ENCODE measurements at regions not wholly inside any gene's neighbourhood (a gene's known extent, or its start where the extent isn't known, plus 50 kb on each side); places are given as distances from the start of the nearest gene placed in this dataset.

- DNase-seq = no peak
- intact Hi-C loops (cut with DNase I) = no loop called here
- TF ChIP-seq POLR2A (IDR thresholded peaks at IDR 0.05) (no peak), EP300 (IDR thresholded peaks at IDR 0.05) (no peak)
- TF ChIP-seq, protein P1, sequence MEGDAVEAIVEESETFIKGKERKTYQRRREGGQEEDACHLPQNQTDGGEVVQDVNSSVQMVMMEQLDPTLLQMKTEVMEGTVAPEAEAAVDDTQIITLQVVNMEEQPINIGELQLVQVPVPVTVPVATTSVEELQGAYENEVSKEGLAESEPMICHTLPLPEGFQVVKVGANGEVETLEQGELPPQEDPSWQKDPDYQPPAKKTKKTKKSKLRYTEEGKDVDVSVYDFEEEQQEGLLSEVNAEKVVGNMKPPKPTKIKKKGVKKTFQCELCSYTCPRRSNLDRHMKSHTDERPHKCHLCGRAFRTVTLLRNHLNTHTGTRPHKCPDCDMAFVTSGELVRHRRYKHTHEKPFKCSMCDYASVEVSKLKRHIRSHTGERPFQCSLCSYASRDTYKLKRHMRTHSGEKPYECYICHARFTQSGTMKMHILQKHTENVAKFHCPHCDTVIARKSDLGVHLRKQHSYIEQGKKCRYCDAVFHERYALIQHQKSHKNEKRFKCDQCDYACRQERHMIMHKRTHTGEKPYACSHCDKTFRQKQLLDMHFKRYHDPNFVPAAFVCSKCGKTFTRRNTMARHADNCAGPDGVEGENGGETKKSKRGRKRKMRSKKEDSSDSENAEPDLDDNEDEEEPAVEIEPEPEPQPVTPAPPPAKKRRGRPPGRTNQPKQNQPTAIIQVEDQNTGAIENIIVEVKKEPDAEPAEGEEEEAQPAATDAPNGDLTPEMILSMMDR (IDR thresholded peaks at IDR 0.05) = no peak
- Histone ChIP-seq H3K4me1 (ENCODE audit: insufficient read depth) (no peaks in the 10 kb centered on the region), H3K4me3 (no peak overlapping the region), H3K27ac (no peak overlapping the region), H3K27me3 (no peaks in the 10 kb centered on the region), H3K36me3 (no peaks in the 10 kb centered on the region), H3K9me3 (no peaks in the 10 kb centered on the region)
- WGBS, 3 donors = 65 to 98% (median 93%) methylated on average over 3 of the region's 3 CpGs
Measured at GRCh38 chr2:39898934-39899333, 119.9 kb upstream of the THUMPD2 start.

- TF ChIP-seq, protein P1 (IDR thresholded peaks at IDR 0.05) = no peak
- TF ChIP-seq EP300 (IDR thresholded peaks at IDR 0.05) = no peak
- no peak for TF ChIP-seq POLR2A (IDR thresholded peaks at IDR 0.05)
- Histone ChIP-seq H3K36me3 (no peaks in the 10 kb centered on the region), H3K27ac (no peak overlapping the region), H3K27me3 (no peaks in the 10 kb centered on the region), H3K4me1 (ENCODE audit: insufficient read depth) (no peaks in the 10 kb centered on the region), H3K9me3 (no peaks in the 10 kb centered on the region), H3K4me3 (no peak overlapping the region)
- 38 to 52% (median 40%) methylated on average over 5 of the region's 5 CpGs for WGBS, 3 donors
- DNase-seq = no peak
- intact Hi-C loops (cut with DNase I) = no loop called here
Measured at GRCh38 chr2:39897273-39897672, 118.2 kb upstream of the THUMPD2 start.

DNA sequence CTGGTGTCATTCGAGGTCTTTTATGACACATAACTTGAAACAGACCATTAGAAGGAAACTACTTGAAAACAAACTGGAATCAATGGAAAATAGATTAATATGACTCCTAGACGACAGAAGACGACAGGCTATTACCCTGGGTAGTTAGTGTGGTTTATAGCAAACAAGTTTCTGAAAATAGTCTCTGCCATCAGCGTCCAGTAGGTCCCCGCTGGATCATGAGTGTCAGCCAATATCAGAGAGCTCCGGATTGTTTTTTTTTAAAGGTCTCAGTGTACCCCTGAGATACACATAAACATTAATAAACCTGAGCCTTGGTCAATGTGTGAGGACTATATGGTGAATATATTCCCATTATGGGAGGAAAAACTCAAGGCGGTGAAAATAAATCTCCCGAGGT, 115.0 kb upstream of the THUMPD2 start:
- Histone ChIP-seq H3K27me3 (no peaks in the 10 kb centered on the region), H3K36me3 (no peaks in the 10 kb centered on the region), H3K9me3 (no peaks in the 10 kb centered on the region), H3K4me3 (no peak overlapping the region), H3K27ac (no peak overlapping the region), H3K4me1 (ENCODE audit: insufficient read depth) (no peaks in the 10 kb centered on the region)
- TF ChIP-seq POLR2A (IDR thresholded peaks at IDR 0.05) (no peak), EP300 (IDR thresholded peaks at IDR 0.05) (no peak)
- TF ChIP-seq, protein P1 (IDR thresholded peaks at IDR 0.05) = no peak
- WGBS, 3 donors = 92 to 95% (median 92%) methylated on average over 8 of the region's 8 CpGs
- DNase-seq = no peak
- intact Hi-C loops (cut with DNase I) = no loop called here

- intact Hi-C loops (cut with DNase I) = no loop called here
- DNase-seq = no peak
- H3K27ac ChIP-seq = no peak overlapping the region
- H3K36me3 ChIP-seq = no peaks in the 10 kb centered on the region
- no peaks in the 10 kb centered on the region for H3K4me1 ChIP-seq (ENCODE audit: insufficient read depth)
- TF ChIP-seq, protein P1 (IDR thresholded peaks at IDR 0.05) = no peak
- TF ChIP-seq EP300 (IDR thresholded peaks at IDR 0.05) (no peak), POLR2A (IDR thresholded peaks at IDR 0.05) (no peak)
- 66 to 69% (median 68%) methylated on average over 4 of the region's 4 CpGs for WGBS, 3 donors
- H3K4me3 ChIP-seq = no peak overlapping the region
- no peaks in the 10 kb centered on the region for H3K27me3 ChIP-seq
- no peaks in the 10 kb centered on the region for H3K9me3 ChIP-seq
Measured at GRCh38 chr2:39893616-39894015, 114.6 kb upstream of the THUMPD2 start.

DNA sequence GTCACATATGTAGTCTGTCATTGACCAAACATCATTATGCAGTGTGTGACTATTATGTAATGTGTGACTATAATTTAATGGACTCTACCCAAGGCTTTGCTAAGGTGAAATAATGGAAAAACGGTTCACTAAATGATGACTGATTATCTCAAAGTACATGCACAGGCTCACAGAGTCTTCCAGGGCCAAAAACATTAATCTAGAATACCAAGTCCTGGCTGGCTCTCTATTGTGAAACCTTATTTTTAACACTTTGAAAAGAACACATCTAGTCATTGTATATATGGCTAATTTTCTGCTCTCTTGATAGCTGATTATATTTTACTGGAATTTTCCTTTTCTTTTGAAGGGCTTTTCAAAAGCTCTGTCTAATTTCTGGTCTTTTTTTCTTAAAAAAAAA, 102.9 kb upstream of the THUMPD2 start:
- intact Hi-C loops (cut with DNase I) = no loop called here
- TF ChIP-seq EP300 (IDR thresholded peaks at IDR 0.05) (no peak), POLR2A (IDR thresholded peaks at IDR 0.05) (no peak)
- TF ChIP-seq, protein P1 (IDR thresholded peaks at IDR 0.05) = no peak
- H3K4me3 ChIP-seq = no peak overlapping the region
- no peaks in the 10 kb centered on the region for H3K36me3 ChIP-seq
- H3K27me3 ChIP-seq = no peaks in the 10 kb centered on the region
- 44 to 65% (median 63%) methylated on average over 1 of the region's 1 CpG for WGBS, 3 donors
- no peaks in the 10 kb centered on the region for H3K9me3 ChIP-seq
- H3K4me1 ChIP-seq (ENCODE audit: insufficient read depth) = no peaks in the 10 kb centered on the region
- no peak for DNase-seq
- no peak overlapping the region for H3K27ac ChIP-seq

Measured in ovary (tissue), 7 donors.